AG04449 (cell line): ENCODE measurements at regions not wholly inside any gene's neighbourhood (a gene's known extent, or its start where the extent isn't known, plus 50 kb on each side); places are given as distances from the start of the nearest gene placed in this dataset.

ENCODE experiments used
- CTCF ChIA-PET: fragments of 350-600 bp; formaldehyde crosslinking; extraction: SDS; loops from one replicate; lab custom pipeline; 2021; ENCODE audit warnings: antibody characterized with exemption; lab: Yijun Ruan, JAX
- POLR2A ChIA-PET: fragments of 400-600, 350-600 bp; formaldehyde crosslinking; extraction: SDS; loops from one replicate; lab custom pipeline; 2020; ENCODE audit warnings: antibody characterized with exemption, inconsistent platforms; lab: Yijun Ruan, JAX
- DNase-seq: peaks from one replicate; pipeline ENCODE4 v3.0.0-alpha.2; 2010; ENCODE audit warnings: low read depth, low spot score
- H3K4me3 ChIP-seq: 2 replicates; pipeline ENCODE4 v1.5.1; 2011; ENCODE audit warnings: low read depth, mild to moderate bottlenecking, control low read depth, low read length
- TF ChIP-seq, protein P1 (sequence below): IDR thresholded peaks from one replicate; pipeline ENCODE4 v1.5.1; 2011; ENCODE audit warnings: mild to moderate bottlenecking, moderate library complexity, low read length, control low read depth, inconsistent platforms; ENCODE audit not compliant: insufficient read depth; ENCODE audit errors: missing control alignments

DNA sequence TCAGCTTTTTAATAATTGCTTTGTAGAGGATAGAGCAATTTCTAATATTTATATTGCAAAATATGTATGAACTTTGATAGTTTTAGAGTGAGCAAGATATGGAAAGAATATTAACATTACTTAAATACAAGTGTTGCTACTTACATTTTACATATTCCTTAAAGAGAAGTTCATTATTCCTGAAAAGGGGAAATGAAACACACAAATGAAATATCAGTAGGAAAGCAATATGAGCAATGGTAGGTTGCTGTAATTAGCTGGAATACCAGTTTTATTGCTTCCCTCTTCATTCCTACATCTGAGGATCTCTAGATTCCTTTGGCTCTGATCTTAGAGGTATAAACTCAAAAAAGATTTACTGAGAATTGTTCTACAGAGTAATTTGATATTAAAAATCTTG is 414.1 kb downstream of the FAM170A start:
- ChIA-PET POLR2A (no interaction called here), CTCF (no interaction called here)
- H3K4me3 ChIP-seq: no peak overlapping the region
- TF ChIP-seq, protein P1, sequence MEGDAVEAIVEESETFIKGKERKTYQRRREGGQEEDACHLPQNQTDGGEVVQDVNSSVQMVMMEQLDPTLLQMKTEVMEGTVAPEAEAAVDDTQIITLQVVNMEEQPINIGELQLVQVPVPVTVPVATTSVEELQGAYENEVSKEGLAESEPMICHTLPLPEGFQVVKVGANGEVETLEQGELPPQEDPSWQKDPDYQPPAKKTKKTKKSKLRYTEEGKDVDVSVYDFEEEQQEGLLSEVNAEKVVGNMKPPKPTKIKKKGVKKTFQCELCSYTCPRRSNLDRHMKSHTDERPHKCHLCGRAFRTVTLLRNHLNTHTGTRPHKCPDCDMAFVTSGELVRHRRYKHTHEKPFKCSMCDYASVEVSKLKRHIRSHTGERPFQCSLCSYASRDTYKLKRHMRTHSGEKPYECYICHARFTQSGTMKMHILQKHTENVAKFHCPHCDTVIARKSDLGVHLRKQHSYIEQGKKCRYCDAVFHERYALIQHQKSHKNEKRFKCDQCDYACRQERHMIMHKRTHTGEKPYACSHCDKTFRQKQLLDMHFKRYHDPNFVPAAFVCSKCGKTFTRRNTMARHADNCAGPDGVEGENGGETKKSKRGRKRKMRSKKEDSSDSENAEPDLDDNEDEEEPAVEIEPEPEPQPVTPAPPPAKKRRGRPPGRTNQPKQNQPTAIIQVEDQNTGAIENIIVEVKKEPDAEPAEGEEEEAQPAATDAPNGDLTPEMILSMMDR: no peak
- DNase-seq: no peak

DNA sequence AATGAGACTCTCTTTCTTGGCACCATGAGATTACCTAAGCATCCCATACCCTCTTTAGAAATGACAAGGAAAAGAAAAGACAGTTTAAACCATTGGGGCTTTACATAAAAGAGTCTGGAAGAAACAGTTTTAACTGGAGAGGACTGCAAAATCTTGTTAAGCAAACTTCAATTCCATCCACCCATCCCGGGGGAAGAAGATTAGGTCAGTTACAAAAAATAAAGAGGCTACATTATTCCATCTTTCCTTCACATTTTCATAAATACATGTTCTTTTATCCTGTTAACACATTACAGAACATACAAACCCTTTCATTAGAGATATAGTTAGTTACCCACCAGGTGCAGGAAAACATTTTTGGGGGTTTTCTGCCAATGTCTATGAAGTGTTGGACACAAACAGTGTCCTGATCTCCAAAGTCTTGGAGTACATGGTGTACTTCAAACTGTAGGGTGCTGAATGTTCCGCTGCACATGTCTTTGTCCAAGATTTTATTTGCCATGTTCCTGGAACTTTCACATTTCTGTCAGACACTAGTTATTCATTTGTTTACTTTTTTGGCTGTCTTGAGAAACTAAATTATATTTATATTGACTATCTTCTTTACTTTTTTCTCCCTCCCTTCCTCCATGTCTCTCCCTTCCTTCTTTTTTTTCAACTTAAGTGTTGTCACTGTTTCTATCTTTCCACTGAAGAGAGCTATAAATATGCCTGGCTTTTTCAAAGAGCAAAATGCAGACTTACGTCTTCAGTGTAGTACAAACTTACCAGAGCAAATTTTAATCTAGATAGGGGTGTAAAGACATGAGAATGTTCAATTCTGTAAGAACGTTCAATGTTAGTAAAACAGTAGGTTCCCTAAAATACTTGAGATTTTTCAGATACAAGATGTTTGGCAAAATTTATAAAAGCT is 410.9 kb upstream of the PRR16 start:
- ChIA-PET CTCF (no interaction called here), POLR2A (no interaction called here)
- DNase-seq: no peak
- no peak overlapping the region for H3K4me3 ChIP-seq
- TF ChIP-seq, protein P1: no peak

- CTCF ChIA-PET: interaction anchor here (1.0 kb wide), 1 partner anchor 34 kb away, joined by 4 read pairs; no protein-coding TSS in a partner anchor
- no peak for DNase-seq
- POLR2A ChIA-PET: no interaction called here
- H3K4me3 ChIP-seq: no peak overlapping the region
- TF ChIP-seq, protein P1: no peak
These were observed 410.3 kb upstream of the PRR16 start for GRCh38 chr5:120053841-120054240.

GRCh38 chr5:120055858-120056257 is 408.2 kb upstream of the PRR16 start:
- ChIA-PET POLR2A (no interaction called here), CTCF (interaction anchor here (0.8 to 2.5 kb wide), 14 partner anchors 10 to 748 kb away, joined by 3 to 15 read pairs (median 4); no protein-coding TSS in a partner anchor)
- TF ChIP-seq, protein P1: peak; percentile 52
- H3K4me3 ChIP-seq: no peak overlapping the region
- peak; percentile 26 for DNase-seq

GRCh38 chr5:120062515-120062917 is 401.6 kb upstream of the PRR16 start:
- ChIA-PET CTCF (no interaction called here), POLR2A (no interaction called here)
- peak; percentile 23 for DNase-seq
- TF ChIP-seq, protein P1: no peak
- H3K4me3 ChIP-seq: no peak overlapping the region

GRCh38 chr5:120072068-120072761 is 391.9 kb upstream of the PRR16 start:
- TF ChIP-seq, protein P1: no peak
- ChIA-PET CTCF (interaction anchor here (1.1 to 1.4 kb wide), 3 partner anchors 13 to 23 kb away, joined by 3 read pairs; no protein-coding TSS in a partner anchor), POLR2A (no interaction called here)
- no peak overlapping the region for H3K4me3 ChIP-seq
- DNase-seq: no peak
